Glomerular visceral epithelial cell (primary cell): ENCODE measurements at regions not wholly inside any gene's neighbourhood (a gene's known extent, or its start where the extent isn't known, plus 50 kb on each side); places are given as distances from the start of the nearest gene placed in this dataset.
A peak's percentile ranks its signal among the peaks of the same experiment; 100 is the strongest.

Source experiments
- DNase-seq: peaks from one replicate; pipeline ENCODE4 v3.0.0-alpha.2; 2016; ENCODE audit errors: extremely low spot score

DNA sequence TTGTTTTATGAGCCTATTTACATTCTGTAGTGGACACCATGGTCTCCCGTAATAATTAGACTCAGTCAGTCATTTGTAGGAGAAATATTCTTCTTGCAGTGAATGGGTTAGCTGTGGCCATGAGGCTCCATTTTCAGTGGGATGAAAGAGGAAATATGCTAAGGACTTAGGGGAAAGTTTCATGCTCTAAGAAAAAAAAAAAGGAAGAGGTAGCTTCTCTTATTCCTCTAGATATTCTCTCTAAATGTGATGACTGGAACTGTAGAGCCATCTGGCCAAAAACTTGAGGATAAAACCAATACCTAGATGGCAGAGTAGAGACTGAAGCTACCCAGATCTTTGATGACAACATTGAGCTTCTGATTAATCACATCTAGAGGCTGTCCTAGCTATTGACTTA is 75.8 kb upstream of the SESN3 start:
- DNase-seq = no peak

DNA sequence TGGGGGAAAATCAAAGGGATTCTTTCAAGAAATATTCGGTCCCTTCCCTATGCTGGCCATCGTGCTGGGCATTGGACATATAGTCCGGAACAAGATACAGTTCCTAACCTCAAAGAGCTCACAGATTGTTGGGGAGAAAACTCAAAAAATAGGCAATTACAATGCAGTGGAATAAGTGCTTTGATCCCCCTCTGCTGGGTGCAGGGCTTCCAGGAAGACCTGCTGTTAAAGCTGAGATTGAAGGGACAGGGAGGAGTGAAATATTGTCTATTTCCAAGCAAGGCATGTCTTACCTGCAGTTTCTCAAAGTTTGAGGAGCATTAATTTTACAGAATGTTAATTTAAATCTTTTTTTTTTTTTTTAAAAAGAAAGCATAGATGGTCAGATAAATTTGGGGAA is 75.1 kb upstream of the SESN3 start:
- DNase-seq = no peak

DNA sequence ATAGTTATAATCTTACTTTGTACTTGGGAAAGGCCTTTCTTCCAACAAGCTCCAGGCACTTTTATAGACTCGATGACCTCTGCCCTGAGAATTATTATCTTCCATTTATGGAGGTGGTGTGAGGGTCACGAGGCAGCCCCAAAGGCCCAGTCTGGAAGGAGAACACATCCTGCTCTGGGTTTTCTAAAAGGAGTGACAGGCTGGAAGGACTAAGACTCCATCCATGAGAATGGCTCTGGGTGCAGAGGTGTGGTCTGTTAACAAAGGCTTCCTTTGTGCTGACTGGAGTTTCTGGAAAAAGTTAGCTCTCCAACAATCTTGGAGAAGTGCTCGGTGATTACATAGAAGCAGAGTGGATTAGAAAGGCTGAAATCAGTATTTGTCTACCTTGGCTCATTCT is 74.7 kb upstream of the SESN3 start:
- DNase-seq = no peak

DNA sequence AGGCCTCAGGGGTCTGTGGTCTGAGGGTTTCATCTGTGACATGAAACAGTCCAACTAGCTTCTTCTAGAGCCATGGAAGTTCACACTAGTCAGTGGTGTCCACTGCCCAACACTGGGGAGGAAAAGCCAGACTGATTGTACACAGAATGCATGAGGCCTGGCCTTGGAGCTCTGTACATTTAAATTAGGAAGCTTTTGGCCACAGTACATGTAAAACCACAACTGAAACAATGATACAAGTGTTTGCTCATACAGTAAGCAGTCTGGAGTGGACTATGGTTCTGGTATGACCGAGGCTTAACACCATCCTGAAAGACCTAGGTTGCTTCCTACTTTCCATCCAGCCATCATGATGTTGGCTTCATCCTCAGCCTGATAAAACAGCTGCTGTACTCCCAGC is 73.8 kb upstream of the SESN3 start:
- no peak for DNase-seq

DNA sequence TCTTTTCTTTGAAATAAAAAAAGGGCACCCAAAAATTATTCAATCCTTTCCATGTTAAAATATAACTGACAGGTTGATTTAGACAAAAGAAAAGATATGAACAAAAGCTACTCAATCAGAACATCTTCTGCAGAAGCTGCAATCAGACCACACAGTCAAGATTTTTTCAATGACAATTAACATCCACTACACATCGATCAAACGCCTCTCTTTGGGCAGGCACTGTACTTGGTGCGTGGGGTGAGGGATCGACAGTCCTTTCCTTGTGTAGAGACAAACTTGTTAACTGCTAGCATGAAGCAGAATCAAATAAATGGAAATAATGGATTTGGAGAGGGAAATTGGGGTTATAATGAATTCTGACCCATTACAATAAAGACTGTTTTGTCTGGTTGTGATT is 71.2 kb upstream of the SESN3 start:
- no peak for DNase-seq

DNA sequence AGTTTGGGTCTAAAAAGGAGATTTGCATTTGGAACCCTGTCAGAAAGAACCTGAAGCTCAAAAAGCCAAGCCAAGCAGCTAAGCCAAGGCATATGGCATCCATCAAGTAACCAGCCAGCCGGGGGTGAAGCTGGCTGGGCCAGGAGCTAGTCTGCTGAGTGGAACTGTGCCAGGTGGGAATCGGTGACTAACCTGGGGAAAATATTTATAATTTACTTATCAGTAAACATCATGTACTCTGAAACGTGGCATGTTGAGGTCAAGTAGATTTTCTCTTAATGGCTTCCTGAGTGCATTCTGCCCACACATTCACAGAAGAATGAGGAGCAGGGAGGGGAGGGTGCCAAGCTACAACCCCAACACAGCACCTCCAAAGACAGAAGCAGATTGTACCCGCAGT is 70.5 kb upstream of the SESN3 start:
- DNase-seq = no peak

DNA sequence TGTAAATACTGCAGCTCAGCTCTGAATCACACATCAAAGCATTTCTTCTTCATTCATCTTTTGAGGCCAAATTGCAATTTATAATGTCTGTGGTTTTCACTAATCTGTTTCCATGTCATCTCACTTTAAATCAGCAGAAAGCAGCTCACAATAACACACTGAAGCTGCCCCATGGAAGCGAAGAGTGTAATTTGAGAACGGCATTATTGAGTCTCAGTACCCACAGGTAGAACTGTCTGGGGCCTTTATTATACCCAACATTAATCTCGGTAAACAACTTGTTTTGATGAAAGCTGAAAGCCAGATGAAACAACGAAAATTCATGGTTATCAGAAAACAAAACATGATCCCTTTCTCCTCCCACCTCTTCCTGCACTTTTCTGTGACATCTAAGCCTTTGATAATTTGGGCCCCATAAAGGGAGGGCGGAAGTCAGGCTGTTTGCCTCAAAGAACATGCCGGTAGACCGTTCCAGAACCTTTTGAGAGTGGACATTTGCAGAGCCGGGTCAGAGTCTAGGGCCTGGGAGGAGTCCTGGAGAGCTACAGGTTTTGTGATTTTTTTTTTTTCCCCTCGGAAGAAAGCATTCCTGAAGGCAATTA is 68.2 kb upstream of the SESN3 start:
- no peak for DNase-seq

DNA sequence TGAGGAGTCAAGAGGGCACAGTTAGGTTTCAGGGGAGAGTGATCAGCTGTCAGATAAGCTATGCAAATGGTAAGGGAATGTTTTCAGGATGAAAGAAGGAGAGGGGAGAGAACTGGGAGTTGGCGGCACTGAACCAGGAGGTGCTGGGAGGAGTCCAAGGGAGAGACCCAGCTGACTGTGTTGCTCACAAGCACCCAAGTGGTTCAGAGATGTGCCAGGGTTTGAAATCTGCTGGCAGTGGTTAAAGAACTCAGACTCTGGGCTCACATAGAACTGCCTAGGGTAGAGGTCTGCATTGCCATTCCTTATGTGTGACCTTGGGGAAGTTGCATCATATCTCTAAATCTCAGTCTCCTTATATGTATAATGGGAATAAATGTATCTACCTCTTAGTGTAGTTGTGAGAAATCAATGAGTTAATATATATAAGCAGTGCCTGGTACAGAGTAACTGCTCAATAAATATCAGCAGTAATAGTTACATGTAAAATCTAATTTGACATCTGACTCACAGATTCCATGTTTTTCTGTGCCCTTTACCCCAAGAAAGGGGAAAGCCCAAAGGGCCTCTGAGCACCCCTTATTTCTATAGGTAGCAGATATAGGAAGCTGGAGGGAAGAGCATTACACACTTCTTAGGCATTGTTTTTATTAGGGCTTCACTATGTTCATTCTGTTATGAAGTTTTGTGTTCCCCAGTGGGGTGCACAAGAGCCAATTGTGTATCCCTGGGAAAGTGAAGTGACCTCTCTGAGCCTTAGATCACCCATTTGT is 66.9 kb upstream of the SESN3 start:
- DNase-seq = no peak

DNA sequence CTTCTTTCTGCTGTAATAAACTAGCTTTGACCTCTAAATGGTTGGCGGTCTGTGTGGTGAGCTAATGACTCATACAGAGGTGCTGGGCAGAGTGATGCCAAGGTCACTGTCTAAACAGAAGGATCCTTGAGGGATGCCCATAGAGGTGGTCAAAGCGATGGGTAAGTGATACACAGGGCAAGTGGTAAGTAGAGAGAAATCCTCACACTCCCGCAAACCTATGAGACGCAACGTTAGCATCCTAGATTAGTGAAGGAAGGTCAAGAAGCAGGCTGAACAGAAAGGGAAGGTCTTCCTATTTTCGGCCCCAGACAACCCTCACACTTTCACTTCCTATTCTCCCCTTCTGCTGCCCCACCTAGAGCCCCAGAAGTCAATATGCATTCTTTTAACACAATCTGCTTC is 65.6 kb upstream of the SESN3 start:
- peak; percentile 1 for DNase-seq

DNA sequence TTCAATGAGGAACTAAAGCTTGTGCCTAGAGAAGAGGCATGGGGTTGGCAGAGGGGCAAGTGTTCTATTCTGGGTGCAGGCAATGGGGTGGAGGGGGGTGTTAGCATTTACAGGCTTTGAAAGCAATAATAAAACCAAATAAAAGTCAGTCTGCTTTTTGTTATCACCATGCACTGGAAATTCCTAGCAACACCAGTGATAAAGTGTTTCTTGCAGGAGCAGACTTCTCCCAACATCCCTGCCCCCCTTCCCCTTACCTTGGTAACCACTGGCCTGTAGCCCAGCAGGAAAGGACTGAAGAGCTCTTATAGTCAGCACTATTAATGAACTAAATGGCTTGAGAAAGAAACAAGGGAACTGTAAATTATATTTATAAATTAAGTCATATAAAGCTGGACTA is 65.2 kb upstream of the SESN3 start:
- no peak for DNase-seq

DNA sequence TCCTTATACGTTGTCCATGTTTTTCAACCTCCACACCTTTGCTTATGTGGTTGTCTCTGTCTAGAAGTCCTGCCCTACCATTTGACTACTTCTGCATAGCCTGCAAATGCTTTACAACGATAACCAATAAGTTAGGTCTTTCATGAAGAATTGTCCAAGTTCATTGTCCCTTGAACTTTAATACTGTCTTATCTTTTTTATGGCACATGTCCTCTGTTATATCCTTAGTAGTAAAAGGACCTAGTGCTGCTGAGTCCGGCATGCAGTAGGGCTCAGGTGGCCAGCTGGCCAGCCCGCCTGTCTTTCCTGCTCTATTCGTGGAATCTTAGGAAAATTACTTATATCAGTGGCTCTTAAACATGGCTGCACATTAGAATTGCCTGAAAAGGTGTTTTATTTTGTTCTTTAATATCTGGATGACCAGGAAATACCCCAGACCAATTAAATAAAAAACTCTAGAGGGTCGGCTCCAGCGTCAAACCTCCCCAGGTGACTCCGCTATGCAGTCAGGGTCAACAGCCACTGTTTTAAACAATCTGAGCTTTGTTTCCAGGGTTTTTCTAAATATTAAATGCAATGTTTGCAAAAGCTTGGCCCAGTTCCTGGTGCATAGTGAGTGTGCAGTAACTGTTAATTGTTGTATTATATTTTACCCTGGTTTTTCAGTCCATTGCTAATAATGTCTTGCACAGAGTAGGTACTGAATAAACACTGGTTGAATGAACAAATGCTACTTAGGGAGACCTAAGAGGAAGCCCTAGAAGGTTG is 64.6 kb upstream of the SESN3 start:
- no peak for DNase-seq

DNA sequence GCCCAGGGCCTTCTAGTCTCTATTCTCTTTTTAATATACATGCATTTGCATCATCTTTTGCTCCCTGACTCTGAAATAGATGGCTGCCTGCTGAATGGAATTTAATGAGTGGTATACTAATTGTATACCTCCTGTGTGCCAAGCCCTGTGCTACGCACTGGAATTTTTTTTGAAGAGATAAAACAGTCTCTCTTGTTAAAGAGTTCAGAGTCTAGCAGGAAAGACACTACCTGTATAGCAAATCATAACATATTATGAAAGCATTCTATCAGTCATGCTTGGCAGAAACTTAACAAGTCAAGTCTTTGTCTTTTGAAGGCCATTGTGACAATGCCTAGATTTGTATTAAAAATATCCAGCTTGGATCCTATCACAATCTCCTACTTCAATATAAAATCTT is 63.7 kb upstream of the SESN3 start:
- DNase-seq = no peak

DNA sequence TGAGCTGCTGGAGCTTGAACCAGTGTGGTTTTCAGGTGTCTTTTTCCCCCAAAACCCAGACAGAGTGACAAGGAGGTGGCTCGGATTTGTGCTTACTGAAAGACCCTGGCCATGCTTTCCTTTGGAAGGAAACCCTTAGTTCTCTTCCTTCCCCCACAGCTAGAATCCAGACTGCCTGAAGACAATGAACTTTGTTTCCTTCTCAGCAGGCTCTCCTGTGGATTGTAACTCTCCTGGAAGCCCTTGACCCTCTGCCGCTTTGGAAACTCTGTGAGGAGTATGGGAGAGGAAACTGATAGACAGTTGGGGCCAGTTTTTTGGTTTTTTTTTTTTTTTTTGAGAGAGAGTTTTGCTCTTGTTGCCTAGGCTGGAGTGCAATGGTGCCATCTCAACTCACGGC is 62.1 kb upstream of the SESN3 start:
- DNase-seq = no peak

DNA sequence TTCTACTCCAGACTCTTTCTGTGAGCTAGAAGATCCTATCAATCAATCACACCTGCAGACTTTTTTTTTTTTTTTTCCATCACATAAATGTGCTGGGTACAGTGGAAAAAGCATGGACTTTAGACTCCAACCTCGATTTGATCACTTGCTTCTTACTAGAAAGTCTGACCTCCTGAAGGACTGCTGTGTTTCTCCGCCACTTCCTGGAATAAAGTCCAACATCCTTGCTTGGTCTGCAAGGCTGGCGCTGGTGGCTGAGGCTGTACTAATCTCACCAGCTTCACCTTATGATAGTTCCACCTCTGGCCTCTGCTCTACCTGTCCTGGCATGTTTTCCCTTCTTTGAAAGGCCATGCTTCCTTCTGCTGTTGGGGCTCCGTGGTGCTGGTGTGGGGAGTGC is 60.9 kb upstream of the SESN3 start:
- DNase-seq = no peak

DNA sequence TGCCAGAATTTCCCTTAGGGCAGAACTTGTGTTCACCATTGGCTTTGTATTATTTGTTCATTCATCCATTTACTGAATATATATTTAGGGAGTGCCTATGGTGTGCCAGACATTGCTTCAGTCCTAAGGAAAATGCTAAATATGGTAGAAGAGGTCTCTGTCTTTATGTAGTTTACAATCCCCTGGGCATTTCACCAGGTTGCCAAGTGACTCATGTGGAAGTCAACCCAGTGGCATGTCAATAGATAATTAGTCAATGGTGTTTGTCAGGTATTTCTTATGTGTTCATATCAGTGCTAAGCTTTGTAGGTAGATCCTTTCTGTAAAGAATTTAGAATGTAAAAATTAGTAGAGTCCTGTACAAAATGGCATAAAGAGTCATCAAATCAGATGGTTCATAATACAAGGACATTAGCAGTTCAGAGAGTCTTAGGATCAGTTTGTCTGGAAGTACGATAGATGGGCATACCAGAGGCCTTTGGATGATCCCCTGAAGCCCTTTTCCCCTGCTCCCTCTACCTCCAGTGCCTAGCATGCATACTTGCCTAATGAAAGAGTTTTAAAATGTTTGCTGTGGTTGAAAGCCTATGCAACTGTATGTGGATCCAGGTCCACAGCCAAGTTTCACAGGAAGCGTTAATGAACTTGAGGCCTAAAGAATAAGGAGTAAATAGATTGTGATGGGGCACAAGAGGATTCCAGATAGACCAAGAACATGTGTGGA is 58.5 kb upstream of the SESN3 start:
- no peak for DNase-seq

DNA sequence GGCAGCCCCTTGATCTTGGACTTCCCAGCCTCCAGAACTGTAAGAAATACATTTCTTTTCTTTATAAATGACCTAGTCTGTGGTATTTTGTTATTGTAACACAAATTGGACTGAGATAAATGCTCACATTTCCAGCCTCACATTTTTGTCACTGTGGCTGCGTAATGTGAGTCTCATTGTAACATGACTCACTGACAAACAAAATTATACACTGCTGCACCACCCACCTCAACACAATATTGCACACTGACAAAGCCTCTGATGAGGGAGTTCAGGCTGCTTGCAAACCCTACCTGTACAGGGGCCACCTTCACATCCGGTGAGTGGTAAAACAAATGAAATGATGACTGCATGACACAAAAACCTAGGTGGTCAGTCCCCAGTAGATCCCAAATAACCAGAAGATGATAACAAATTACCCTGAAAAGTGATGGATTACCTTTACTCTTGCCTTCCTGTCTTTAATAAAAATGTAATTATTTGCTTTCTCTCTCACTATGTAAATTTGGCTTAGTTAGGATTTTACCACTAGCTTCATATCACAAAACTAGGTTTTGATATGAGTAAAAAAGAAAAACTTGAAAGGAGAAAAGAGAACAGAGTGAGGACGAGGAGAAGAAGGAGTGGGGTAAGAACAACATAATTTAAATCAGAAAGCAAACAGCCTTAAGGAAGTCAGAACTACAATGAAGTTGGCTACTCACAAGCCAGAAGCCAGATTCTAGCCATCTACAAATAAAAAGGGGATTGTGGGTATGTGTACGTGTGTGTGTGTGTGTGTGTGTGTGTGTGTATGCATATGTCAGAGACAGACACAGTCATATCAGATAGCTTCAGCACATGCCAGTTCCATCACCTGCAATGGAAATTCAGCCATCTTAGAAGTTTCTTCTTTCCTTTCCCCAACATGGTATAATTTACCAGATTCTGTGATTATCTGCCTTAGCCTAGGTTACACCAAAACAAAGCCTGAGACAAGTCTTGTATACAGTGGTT is 53.4 kb upstream of the SESN3 start:
- no peak for DNase-seq

DNA sequence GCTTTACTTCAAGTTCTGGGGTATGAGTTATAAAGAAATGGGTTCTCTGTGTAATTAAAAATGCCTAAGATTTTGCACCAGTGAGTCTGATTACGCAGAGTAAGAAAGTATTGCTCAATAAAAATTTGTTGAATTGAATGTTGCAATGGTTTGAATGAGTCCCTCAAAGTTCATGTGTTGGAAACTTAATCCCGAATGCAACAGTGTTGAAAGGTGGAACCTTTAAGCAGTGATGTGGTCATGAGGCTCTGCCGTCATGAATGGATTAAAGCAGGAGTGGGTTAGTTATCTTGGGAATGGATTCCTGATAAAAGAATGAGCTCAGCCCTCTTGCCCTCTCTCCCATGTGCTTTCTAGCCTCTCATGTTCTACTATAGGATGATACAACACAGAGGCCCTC is 52.6 kb upstream of the SESN3 start:
- DNase-seq = no peak

DNA sequence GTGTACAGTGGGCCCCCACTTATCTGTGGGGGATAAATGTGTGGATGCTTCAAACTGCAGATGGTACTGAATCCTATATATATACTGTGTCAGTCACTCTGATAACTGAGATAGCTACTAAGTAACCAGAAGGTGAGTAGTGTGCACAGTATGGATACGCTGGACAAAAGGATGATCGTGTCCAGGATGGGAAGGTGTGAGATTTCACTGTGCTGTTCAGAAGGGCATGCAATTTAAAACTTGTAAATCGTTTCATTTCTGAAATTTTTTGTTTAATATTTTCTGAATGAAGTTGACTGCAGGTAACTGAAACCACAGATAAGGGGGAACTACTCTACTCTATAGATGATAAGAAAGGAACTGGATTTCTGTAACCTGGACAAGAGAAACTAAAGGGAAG is 52.1 kb upstream of the SESN3 start:
- no peak for DNase-seq

DNA sequence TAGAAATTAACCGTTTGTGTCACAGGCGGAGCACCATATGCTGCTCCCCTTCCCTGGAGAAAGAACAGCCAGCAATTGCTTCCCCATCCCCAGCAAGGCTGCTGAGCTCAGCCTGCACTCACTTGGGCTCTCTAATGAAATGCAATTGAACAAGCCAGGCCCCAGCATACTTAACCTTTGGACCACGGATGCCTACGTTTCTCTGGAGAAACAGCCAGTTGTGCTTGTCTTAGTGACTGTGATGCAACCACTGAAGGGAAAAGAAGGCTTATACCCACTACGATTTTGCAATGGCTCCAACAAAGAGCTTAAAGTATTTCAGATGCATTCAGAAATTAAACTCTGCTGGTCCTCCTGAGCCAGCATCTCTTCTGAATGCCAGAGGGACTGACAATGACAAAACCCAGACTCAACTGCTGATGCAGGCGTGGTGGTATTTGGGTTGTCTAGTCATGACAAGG is 51.3 kb upstream of the SESN3 start:
- no peak for DNase-seq
